PFSK-1 (cell line): ENCODE measurements at regions not wholly inside any gene's neighbourhood (a gene's known extent, or its start where the extent isn't known, plus 50 kb on each side); places are given as distances from the start of the nearest gene placed in this dataset.

Source experiments
- FOXP2 ChIP-seq: optimal IDR thresholded peaks from 2 replicates; pipeline ENCODE3; 2011; ENCODE audit warnings: borderline replicate concordance, control low read depth, inconsistent platforms; ENCODE audit not compliant: insufficient read depth; ENCODE audit errors: extremely low read length, extremely low read depth
- POLR2AphosphoS5 ChIP-seq: IDR thresholded peaks from 2 replicates; pipeline ENCODE4 v1.6.1; 2012; ENCODE audit warnings: low read depth, mild to moderate bottlenecking, control low read depth, low read length, moderate library complexity
- SIN3A ChIP-seq: IDR thresholded peaks from 2 replicates; pipeline ENCODE4 v1.6.1; 2012; ENCODE audit warnings: mild to moderate bottlenecking, low read length, moderate library complexity, borderline replicate concordance; ENCODE audit not compliant: insufficient read depth
- TAF1 ChIP-seq: IDR thresholded peaks from 2 replicates; pipeline ENCODE4 v1.6.1; 2012; ENCODE audit warnings: low read length, control low read depth, borderline replicate concordance; ENCODE audit not compliant: insufficient read depth
- TF ChIP-seq, protein P1 (sequence below), 2 experiments: IDR thresholded peaks; 2 replicates each; pipeline versions ENCODE4 v1.6.1 to v1.8.0; 2011 to 2012; ENCODE audit warnings: low read depth in 2 of 2, low read length in 2 of 2, control low read depth in 1 of 2, inconsistent platforms in 1 of 2, mild to moderate bottlenecking in 1 of 2, moderate library complexity in 1 of 2; ENCODE audit not compliant: insufficient read depth in 1 of 2

DNA sequence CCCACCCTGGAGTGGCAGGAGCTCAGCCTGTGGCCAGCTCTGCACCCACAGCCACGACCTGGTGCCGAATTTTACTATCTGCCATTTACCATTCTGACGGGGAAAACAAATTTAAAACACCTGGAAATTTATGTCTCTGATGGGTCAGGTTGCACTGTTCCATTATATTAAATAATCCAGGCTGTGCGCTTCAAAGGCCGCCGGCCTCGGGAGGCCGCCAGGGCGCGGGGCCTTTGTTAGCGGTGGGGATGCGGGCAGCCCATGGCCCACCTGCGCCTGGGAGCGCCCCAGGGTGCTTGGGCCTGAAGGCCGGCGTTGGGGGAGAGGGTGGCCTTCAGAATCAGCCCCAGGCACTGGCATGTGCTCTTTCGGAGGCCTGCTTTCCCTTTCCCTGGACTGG lies 276.9 kb downstream of the SRBD1 start:
- TF ChIP-seq POLR2AphosphoS5 (no peak), SIN3A (no peak), TAF1 (no peak), FOXP2 (no peak)
- TF ChIP-seq, protein P1, sequence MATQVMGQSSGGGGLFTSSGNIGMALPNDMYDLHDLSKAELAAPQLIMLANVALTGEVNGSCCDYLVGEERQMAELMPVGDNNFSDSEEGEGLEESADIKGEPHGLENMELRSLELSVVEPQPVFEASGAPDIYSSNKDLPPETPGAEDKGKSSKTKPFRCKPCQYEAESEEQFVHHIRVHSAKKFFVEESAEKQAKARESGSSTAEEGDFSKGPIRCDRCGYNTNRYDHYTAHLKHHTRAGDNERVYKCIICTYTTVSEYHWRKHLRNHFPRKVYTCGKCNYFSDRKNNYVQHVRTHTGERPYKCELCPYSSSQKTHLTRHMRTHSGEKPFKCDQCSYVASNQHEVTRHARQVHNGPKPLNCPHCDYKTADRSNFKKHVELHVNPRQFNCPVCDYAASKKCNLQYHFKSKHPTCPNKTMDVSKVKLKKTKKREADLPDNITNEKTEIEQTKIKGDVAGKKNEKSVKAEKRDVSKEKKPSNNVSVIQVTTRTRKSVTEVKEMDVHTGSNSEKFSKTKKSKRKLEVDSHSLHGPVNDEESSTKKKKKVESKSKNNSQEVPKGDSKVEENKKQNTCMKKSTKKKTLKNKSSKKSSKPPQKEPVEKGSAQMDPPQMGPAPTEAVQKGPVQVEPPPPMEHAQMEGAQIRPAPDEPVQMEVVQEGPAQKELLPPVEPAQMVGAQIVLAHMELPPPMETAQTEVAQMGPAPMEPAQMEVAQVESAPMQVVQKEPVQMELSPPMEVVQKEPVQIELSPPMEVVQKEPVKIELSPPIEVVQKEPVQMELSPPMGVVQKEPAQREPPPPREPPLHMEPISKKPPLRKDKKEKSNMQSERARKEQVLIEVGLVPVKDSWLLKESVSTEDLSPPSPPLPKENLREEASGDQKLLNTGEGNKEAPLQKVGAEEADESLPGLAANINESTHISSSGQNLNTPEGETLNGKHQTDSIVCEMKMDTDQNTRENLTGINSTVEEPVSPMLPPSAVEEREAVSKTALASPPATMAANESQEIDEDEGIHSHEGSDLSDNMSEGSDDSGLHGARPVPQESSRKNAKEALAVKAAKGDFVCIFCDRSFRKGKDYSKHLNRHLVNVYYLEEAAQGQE (IDR thresholded peaks at IDR 0.05; ENCODE audit: insufficient read depth in 1 of 2, low read depth in 2 of 2, low read length in 2 of 2), result no peak
